Lung (tissue), 11 donors: ENCODE measurements at regions not wholly inside any gene's neighbourhood (a gene's known extent, or its start where the extent isn't known, plus 50 kb on each side); places are given as distances from the start of the nearest gene placed in this dataset.

Source experiments
- ATAC-seq: fragments of 200-7000 bp; cut with Tn5 transposase; one replicate; pipeline ENCODE4 v1.9.1; 2020; ENCODE audit warnings: moderate number of reproducible peaks; ENCODE audit not compliant: insufficient read depth, low FRiP score
- DNase-seq, 3 donors: peaks; one replicate each; pipeline ENCODE4 v3.0.0-alpha.2; 2013 to 2017
- H3K27ac ChIP-seq, 2 donors: one replicate each; pipeline ENCODE4 v1.5.1; 2013; ENCODE audit warnings: mild to moderate bottlenecking in 2 of 2, moderate library complexity in 2 of 2, control low read depth in 1 of 2, inconsistent platforms in 1 of 2, low read depth in 1 of 2, low read length in 1 of 2
- H3K27me3 ChIP-seq, 3 donors: one replicate each; pipeline ENCODE4 v1.5.1; 2013; ENCODE audit warnings: low read length in 2 of 3; ENCODE audit not compliant: control insufficient read depth in 3 of 3, insufficient read depth in 3 of 3
- H3K36me3 ChIP-seq, 4 donors: one replicate each; pipeline ENCODE4 v1.5.1; 2013; ENCODE audit warnings: low read length in 4 of 4, mild to moderate bottlenecking in 1 of 4, moderate library complexity in 1 of 4; ENCODE audit not compliant: control insufficient read depth in 4 of 4, insufficient read depth in 4 of 4
- H3K4me1 ChIP-seq, 5 donors: one replicate each; pipeline ENCODE4 v1.5.1; 2013; ENCODE audit warnings: low read length in 5 of 5, mild to moderate bottlenecking in 2 of 5, moderate library complexity in 1 of 5; ENCODE audit not compliant: control insufficient read depth in 5 of 5, insufficient read depth in 5 of 5
- H3K4me3 ChIP-seq: one replicate; pipeline ENCODE4 v1.5.1; 2013; ENCODE audit warnings: mild to moderate bottlenecking, control low read depth, moderate library complexity
- H3K9ac ChIP-seq, 2 donors: one replicate each; pipeline ENCODE4 v1.5.1; 2013; ENCODE audit warnings: low read length in 2 of 2, control low read depth in 1 of 2; ENCODE audit not compliant: insufficient read depth in 1 of 2
- H3K9me3 ChIP-seq, 4 donors: one replicate each; pipeline ENCODE4 v1.5.1; 2013; ENCODE audit warnings: low read length in 3 of 4, mild to moderate bottlenecking in 1 of 4, moderate library complexity in 1 of 4; ENCODE audit not compliant: control insufficient read depth in 4 of 4, insufficient read depth in 3 of 4
- CTCF ChIP-seq: IDR thresholded peaks from 2 replicates; pipeline ENCODE4 v1.5.1; 2012; ENCODE audit warnings: mild to moderate bottlenecking; ENCODE audit errors: control extremely low read depth, extremely low read depth
- WGBS, 2 donors: extraction: QIAGEN DNeasy Blood & Tissue Kit; methylation state at CpG; one replicate each; pipeline ENCODE4 v1.1.7; 2013; 5-methylcytosine and 5-hydroxymethylcytosine counted together
- donor health status: control.
- donor health status: control.
- donor health status: Bipolar disorder and iron deficiency.
- donor health status: healthy.
- donor health status: DM: yes; HTN: yes; CAD: no.

GRCh38 chr6:62942000-62942399 lies 269.3 kb upstream of the FKBP1C start:
- no peak overlapping the region for H3K27ac ChIP-seq
- peaks cover 0 to 8% (median 2%) of the 10 kb centered on the region in 4 donors for H3K9me3 ChIP-seq
- DNase-seq, result no peak
- WGBS, 2 donors, result 85 to 86% methylated on average over 3 of the region's 3 CpGs
- no peak for TF ChIP-seq CTCF
- ATAC-seq, result no peak
- H3K4me1 ChIP-seq, result no peaks in the 10 kb centered on the region
- H3K4me3 ChIP-seq, result no peak overlapping the region
- no peaks in the 10 kb centered on the region for H3K27me3 ChIP-seq
- no peaks in the 10 kb centered on the region for H3K36me3 ChIP-seq
- H3K9ac ChIP-seq, result no peak overlapping the region

GRCh38 chr6:62968834-62969233 lies 242.4 kb upstream of the FKBP1C start:
- Histone ChIP-seq H3K27ac (no peak overlapping the region), H3K9ac (no peak overlapping the region), H3K4me1 (no peaks in the 10 kb centered on the region), H3K9me3 (no peaks in the 10 kb centered on the region), H3K27me3 (no peaks in the 10 kb centered on the region), H3K36me3 (no peaks in the 10 kb centered on the region), H3K4me3 (no peak overlapping the region)
- TF ChIP-seq CTCF, result no peak
- ATAC-seq (no peak), DNase-seq (no peak)
- WGBS, 2 donors, result 89 to 91% methylated on average over 2 of the region's 2 CpGs

- no peaks in the 10 kb centered on the region for H3K27me3 ChIP-seq
- no peak for TF ChIP-seq CTCF
- ATAC-seq, result no peak
- 43 to 79% methylated on average over 1 of the region's 1 CpG for WGBS, 2 donors
- no peak overlapping the region for H3K9ac ChIP-seq
- DNase-seq, result no peak
- H3K4me3 ChIP-seq, result no peak overlapping the region
- H3K9me3 ChIP-seq, result no peaks in the 10 kb centered on the region
- H3K36me3 ChIP-seq, result no peaks in the 10 kb centered on the region
- H3K27ac ChIP-seq, result no peak overlapping the region
- no peaks in the 10 kb centered on the region for H3K4me1 ChIP-seq
Observed at GRCh38 chr6:62971976-62972658, 239.2 kb upstream of the FKBP1C start.

GRCh38 chr6:62974452-62974851 lies 236.8 kb upstream of the FKBP1C start:
- no peak overlapping the region for H3K27ac ChIP-seq
- H3K4me1 ChIP-seq, result no peaks in the 10 kb centered on the region
- ATAC-seq (no peak), DNase-seq (no peak)
- no peaks in the 10 kb centered on the region for H3K36me3 ChIP-seq
- H3K4me3 ChIP-seq, result no peak overlapping the region
- WGBS, 2 donors, result 74 to 86% methylated on average over 1 of the region's 1 CpG
- no peaks in the 10 kb centered on the region for H3K27me3 ChIP-seq
- H3K9me3 ChIP-seq, result no peaks in the 10 kb centered on the region
- no peak overlapping the region for H3K9ac ChIP-seq
- no peak for TF ChIP-seq CTCF
